HG03432 (cell line): ENCODE measurements at regions not wholly inside any gene's neighbourhood (a gene's known extent, or its start where the extent isn't known, plus 50 kb on each side); places are given as distances from the start of the nearest gene placed in this dataset.

ENCODE experiments used
- ATAC-seq: cut with Tn5 transposase; IDR thresholded peaks from one replicate; pipeline ENCODE4 v1.9.1; 2021; ENCODE audit warnings: mild to moderate bottlenecking, moderate library complexity; ENCODE audit not compliant: unreplicated experiment

- no peak for ATAC-seq
These were observed 171.2 kb upstream of the PRPS1L1 start for GRCh38 chr7:18198868-18199267.

GRCh38 chr7:18200266-18200665, 172.6 kb upstream of the PRPS1L1 start:
- no peak for ATAC-seq

- ATAC-seq, result no peak
These were observed 173.2 kb upstream of the PRPS1L1 start for GRCh38 chr7:18200855-18201254.

- ATAC-seq, result no peak
These were observed 173.7 kb upstream of the PRPS1L1 start for GRCh38 chr7:18201350-18201749.

- peak; percentile 62 for ATAC-seq
These were observed 174.8 kb upstream of the PRPS1L1 start for GRCh38 chr7:18202315-18203045.

GRCh38 chr7:18206331-18206730, 178.7 kb upstream of the PRPS1L1 start:
- ATAC-seq, result no peak

- ATAC-seq, result no peak
These were observed 181.3 kb upstream of the PRPS1L1 start for GRCh38 chr7:18208921-18209320.

- ATAC-seq, result no peak
These were observed 182.7 kb upstream of the PRPS1L1 start for GRCh38 chr7:18210377-18210776.

GRCh38 chr7:18210788-18211187, 183.1 kb upstream of the PRPS1L1 start:
- ATAC-seq, result no peak

- no peak for ATAC-seq
These were observed 184.7 kb upstream of the PRPS1L1 start for GRCh38 chr7:18212308-18212707.

GRCh38 chr7:18212758-18213157, 185.1 kb upstream of the PRPS1L1 start:
- ATAC-seq, result no peak

- no peak for ATAC-seq
These were observed 186.0 kb upstream of the PRPS1L1 start for GRCh38 chr7:18213652-18214051.

GRCh38 chr7:18216270-18216669, 188.6 kb upstream of the PRPS1L1 start:
- ATAC-seq, result no peak

- no peak for ATAC-seq
These were observed 194.0 kb upstream of the PRPS1L1 start for GRCh38 chr7:18221377-18222293.

- no peak for ATAC-seq
These were observed 195.0 kb upstream of the PRPS1L1 start for GRCh38 chr7:18222636-18223035.

- ATAC-seq, result no peak
These were observed 196.5 kb upstream of the PRPS1L1 start for GRCh38 chr7:18224138-18224537.

GRCh38 chr7:18225067-18225466, 197.4 kb upstream of the PRPS1L1 start:
- peak; percentile 45 for ATAC-seq

GRCh38 chr7:18226598-18226997, 199.0 kb upstream of the PRPS1L1 start:
- ATAC-seq, result no peak

GRCh38 chr7:18228686-18229085, 201.0 kb upstream of the PRPS1L1 start:
- no peak for ATAC-seq

GRCh38 chr7:18230271-18230670, 202.6 kb upstream of the PRPS1L1 start:
- ATAC-seq, result no peak

GRCh38 chr7:18231854-18232253, 204.2 kb upstream of the PRPS1L1 start:
- ATAC-seq, result no peak

- ATAC-seq, result no peak
These were observed 206.9 kb upstream of the PRPS1L1 start for GRCh38 chr7:18234519-18234918.
